NCI-H446 (cell line): ENCODE measurements at regions not wholly inside any gene's neighbourhood (a gene's known extent, or its start where the extent isn't known, plus 50 kb on each side); places are given as distances from the start of the nearest gene placed in this dataset.

Experiments
- DNase-seq, 2 experiments: peaks; one replicate each; lab custom pipeline; 2025; lab: John Stamatoyannopoulos, UW

DNA sequence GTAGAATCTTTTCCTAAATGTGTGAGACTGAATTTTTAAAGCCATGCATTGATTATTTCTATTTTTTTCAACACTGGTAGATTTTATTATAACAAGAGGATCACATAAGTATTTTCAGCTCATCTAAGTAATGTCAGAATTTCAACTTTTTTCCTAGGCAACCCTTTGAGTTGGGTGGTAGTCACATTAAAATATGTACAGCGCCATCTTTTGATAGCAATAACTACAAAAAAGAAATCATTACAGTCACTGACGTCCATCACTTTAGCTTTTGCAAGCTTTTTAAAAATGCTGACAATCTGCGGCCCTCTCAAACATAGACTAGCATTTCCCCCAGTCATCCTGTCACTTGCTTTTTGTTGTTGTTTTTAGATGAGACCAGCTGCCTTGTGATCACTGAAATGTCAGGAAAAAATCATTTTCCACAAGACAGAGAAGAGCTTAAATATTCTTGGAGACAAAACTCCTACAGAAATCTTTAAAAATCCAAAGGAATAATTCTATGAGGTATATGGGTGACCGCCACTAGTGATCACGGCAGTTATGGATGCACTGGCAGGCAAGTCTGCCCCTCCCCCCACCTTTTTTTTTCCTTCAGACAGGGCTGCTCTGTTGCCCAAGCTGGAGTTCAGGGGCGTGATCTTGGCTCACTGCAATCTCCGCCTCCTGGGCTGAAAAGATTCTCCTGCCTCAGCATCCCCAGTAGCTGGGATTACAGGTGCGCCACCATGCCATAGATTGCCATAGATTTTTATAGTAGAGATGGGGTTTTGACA lies 384.0 kb upstream of the KCNMB2 start:
- peak in 1 of 2 experiments; percentile 14 for DNase-seq

DNA sequence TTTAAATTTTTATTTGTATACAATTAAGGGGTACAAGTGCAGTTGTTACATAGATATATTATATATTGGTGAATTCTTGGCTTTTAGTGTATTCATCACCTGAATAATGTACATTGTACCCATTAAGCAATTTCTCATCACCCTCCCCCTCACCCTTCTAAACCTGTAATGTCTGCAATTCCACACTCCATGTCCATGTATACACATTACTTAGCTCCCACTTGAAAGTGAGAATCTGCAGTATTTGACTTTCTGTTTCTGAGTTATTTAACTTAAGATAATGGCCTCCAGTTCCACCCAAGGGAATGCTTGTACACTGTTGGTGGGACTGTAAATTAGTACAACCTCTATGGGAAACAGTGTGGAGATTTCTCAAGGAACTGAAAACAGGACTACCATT lies 383.2 kb upstream of the KCNMB2 start:
- DNase-seq = no peak

DNA sequence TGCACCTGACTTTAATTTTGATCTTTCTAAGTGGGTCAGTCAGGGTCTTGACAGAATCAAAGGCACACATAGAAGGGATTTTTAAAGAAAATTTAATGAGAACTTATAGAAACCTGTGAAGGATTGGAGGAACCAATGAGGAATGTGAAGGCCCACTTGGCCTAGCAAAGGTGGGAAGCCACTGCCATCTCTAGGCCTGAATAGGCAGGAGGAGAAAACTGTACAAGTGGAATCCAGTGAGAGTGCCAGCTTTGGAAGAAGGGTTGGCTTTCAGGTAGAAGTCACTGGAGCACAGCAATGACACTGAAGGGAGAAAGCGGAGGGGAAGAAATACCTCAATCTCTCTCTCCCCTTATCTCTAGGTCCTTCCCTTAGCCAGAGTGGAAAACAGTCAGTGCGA lies 380.7 kb upstream of the KCNMB2 start:
- DNase-seq = no peak

DNA sequence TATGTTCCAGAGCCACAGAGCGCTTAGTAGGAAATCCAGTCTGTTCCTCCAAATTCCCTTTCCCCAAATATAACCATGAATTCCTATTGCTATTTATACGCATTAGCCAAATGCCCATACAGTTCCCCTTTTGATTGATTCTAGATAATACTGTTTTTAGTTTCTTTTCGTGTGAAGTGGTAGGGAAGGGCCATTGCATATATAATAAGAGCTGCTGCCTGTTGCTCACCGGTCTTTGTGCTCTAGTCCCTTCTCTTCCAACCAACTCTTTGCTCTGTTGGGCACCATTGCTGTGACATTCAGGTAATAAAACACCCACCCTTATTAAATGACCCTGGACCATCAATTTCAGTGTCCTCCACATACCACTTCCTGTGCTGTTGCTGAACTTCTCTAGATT lies 379.9 kb upstream of the KCNMB2 start:
- DNase-seq = no peak

- DNase-seq = no peak
Observed at GRCh38 chr3:178159691-178160220, 376.5 kb upstream of the KCNMB2 start.

GRCh38 chr3:178169421-178169820 lies 366.8 kb upstream of the KCNMB2 start:
- no peak for DNase-seq

DNA sequence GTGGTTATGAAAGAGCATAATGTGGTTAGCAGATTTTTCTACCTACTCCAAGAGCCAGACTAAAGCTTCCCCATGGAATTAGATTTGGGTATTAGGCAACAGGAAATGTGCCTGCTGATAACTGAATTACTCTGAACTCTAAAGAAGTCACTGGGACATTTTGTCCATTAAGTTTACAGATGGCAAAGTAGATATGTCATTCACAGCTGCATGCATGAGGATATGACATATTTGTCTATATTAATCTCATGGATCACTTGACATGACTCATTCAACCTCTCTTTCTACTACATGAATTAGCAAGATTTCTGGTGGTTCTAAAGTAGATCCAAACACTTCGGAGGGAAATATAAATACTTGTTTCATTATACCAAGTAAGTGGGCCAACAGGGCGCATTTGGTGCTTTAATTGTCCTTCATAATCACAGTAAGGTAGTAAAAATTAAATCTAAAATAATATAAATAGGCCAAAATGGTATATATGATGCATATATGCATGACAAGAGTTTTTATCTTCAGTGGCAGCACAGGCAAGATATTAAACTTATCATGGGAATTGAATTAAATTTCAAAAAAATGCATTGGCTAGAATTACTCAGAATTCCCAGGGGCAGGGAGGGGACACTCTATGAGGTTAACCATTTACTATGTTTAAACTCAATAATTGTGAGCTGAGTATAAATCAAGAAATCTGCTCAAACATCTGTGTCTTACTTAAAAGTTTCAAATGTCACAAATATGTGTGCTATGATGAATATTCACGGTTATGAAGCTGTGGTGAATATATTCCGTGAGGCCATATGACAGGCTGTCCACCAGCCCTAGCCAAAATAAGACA lies 365.3 kb upstream of the KCNMB2 start:
- DNase-seq = peak in 1 of 2 experiments; percentile 20

DNA sequence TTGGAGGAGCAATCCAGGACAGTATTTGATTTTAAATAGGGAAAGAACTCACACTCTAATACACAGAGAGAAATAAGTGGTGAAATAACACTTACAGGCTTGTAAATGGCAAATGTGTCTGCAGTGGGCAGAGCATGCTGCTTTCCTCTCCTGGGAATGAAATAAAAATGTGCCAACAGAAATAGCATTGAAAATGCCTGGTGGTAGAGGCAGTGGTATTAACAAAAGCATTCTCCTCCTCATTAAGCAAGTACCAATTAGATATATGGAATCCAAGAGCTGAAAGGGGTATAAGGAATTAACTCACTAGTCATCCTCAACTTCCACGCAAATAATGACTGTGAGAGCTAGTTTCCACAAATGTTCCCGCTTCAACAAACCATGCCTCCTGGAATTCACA lies 364.1 kb upstream of the KCNMB2 start:
- DNase-seq = no peak

DNA sequence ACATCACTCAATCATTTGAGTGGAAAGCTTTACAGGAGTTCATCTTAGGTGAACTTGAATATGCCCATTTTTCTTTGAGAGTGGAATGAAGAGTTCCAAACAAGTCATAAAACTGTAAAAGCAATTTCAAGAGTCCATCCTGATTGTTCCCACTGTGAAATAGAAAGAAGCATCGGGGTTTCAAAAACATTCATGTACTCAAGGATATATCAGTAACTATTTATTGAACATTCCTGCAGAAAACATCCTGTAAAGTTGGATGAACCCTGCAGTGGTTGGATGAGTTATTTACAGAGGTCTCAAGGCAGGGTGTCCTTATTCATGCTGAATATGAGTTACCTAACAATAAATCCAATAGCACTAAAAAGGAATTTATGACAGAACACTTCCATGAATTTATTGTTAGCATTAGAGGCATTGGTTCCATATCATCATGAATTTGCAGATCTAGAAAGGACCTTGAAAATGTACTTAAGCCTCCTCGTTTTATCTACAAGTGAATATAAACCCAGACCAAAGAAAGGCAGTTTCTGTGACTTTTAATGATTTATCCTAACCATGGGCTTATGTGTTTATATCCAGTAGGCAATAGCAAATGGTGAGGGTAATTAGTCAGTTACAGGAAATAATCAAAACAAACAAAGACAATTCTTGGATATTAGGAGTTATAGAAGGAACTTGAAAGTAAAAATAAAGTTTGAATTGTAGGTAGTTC lies 361.9 kb upstream of the KCNMB2 start:
- DNase-seq = no peak

DNA sequence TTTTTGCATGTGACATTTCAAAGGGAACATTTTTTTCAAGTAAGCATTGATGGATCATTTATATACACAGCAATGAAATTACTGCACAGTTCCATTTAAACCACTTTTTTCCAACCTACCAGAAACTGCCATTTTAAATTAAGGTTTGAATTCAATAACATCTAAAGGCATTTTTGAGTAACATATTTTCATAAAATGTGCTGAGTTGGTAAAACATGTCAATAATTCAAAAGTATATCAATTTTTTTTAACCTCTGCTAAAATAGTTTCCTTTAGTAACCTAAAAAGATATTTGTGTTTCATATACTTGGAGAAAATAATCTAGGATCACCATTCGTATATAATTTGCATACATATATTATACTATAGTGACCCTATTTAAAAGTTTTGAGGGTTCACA lies 355.1 kb upstream of the KCNMB2 start:
- DNase-seq = no peak

DNA sequence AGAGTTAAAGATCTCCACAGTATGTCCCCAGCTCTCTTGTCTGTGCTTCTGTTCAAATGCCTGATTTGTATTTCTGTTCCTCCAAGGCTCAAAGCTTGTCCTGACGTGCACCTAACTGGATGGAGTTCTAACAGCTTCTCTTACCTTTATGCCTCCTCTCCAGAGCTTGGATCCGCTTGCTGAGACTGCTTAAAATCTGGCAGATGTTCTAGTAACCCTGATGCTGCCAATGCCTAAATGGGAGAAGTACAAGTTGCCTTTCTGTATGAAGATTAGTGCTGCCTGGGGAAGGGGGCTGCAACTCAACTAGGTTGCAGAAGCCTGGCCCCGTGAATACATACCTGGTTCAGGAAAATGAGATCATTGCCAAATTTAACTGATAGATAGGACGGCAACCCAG lies 354.5 kb upstream of the KCNMB2 start:
- peak; percentile 58 to 77 for DNase-seq

GRCh38 chr3:178182337-178182779 lies 353.9 kb upstream of the KCNMB2 start:
- peak; percentile 72 to 91 for DNase-seq

DNA sequence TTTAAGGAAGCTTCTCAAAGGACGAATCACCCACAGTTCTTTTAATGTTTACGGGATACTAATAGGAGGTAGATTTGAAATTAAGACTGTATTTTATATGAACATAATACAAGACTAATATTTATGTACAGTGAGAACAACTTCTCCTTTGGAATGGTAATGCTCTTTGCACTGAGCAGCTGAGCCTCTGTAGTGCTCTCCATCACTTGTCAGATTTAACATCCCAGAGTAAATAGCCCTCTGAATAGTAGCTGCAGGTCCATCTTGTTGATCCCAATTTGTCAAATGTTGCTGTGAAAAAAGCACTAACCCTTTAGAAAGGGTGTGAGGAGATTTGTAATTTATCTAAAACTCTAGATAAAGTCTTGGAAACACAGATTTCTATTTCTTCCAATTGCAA lies 351.4 kb upstream of the KCNMB2 start:
- DNase-seq = no peak

- DNase-seq = no peak
Observed at GRCh38 chr3:178186666-178187065, 349.6 kb upstream of the KCNMB2 start.

GRCh38 chr3:178189854-178190253 lies 346.4 kb upstream of the KCNMB2 start:
- DNase-seq = no peak

- DNase-seq = no peak
Observed at GRCh38 chr3:178193846-178194245, 342.4 kb upstream of the KCNMB2 start.

- DNase-seq = peak; percentile 28 to 76
Observed at GRCh38 chr3:178194539-178194938, 341.7 kb upstream of the KCNMB2 start.

- DNase-seq = no peak
Observed at GRCh38 chr3:178195824-178196223, 340.4 kb upstream of the KCNMB2 start.

GRCh38 chr3:178198329-178198728 lies 337.9 kb upstream of the KCNMB2 start:
- DNase-seq = no peak

DNA sequence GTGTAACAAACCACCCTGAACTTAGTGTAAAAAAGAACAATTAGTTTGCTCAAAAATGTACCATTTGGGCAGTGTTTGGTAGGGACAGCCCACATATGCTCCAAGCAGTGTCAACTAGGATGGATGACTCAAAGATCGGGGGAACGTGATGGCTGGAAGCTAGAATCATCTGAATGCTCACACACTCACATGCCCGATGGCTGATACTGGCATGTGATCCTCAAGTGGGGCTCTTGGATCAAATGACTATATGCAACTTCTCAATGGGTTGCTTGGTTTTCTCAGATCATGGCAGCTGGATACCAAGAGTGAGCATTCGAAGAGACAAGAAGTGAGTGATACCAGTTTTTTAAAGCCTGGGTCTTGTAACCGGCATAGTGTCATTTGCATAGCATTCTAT lies 335.9 kb upstream of the KCNMB2 start:
- DNase-seq = no peak

GRCh38 chr3:178201714-178202113 lies 334.5 kb upstream of the KCNMB2 start:
- DNase-seq = no peak

DNA sequence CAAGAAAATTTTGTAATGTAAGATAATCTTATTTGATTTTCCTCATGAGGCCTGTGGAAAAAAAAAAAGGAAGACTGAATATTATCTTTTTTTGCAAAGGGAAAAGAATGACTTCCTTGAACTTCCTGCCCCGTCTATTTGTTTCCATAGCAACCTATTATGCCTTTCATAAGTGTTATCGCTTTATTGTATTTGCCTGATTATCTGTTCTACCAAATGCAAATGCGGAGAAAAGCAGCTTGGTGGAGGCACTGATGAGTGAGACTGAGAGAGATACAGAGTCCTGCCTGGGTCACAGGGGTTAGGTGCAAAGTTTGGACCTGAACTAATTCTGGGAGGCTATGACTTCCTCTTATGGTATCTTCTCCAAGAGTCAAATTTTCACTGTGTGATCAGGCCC lies 334.0 kb upstream of the KCNMB2 start:
- DNase-seq = no peak
